ENCODE measurements at regions not wholly inside any gene's neighbourhood (a gene's known extent, or its start where the extent isn't known, plus 50 kb on each side); places are given as distances from the start of the nearest gene placed in this dataset.

DNA sequence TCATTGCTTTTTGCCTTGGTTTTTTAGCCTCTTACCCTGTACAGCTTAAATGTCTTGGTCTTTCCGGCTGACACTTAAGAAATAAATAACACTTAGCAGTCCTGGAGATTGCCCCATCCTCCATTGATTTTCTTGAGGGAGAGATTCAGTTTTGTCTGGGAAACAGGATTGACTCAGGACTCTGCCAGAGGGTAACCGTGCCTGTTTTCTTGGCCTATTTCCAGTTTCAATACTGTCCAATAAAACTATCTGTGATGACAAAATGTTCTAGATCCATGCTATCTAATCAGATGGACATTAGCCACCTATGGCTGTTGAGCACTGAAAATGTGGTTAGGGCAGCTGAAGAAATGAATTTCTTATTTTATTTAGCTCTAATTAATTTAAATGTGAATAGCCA, 216.1 kb downstream of the DUSP10 start:
- 54% methylated on average over 2 of the region's 2 CpGs for WGBS (ENCODE audit: low lambda C conversion rate)
- POLR2A ChIA-PET = no interaction called here
- TF ChIP-seq MXI1 (IDR thresholded peaks at IDR 0.05; ENCODE audit: low read depth, low read length) (no peak), FOXJ3 (CRISPR knock-in tag; IDR thresholded peaks at IDR 0.05) (no peak), SMC3 (IDR thresholded peaks at IDR 0.05; ENCODE audit: low read depth, low read length) (no peak), NFIC (IDR thresholded peaks at IDR 0.05; ENCODE audit: borderline replicate concordance) (no peak), TCF12 (IDR thresholded peaks at IDR 0.05) (no peak), MAX (IDR thresholded peaks at IDR 0.05; ENCODE audit: low read depth) (no peak), EZH2phosphoT487 (IDR thresholded peaks at IDR 0.05; ENCODE audit: borderline replicate concordance, low read depth) (no peak), RCOR1 (IDR thresholded peaks at IDR 0.05; ENCODE audit: low read length) (no peak), SIN3A (IDR thresholded peaks at IDR 0.05; ENCODE audit: borderline replicate concordance, low read depth, low read length) (no peak), YY1 (IDR thresholded peaks at IDR 0.05; ENCODE audit: low read depth) (no peak), ELF1 (IDR thresholded peaks at IDR 0.05) (no peak), NRF1 (IDR thresholded peaks at IDR 0.05; ENCODE audit: low read depth, low read length) (no peak), GABPA (IDR thresholded peaks at IDR 0.05; ENCODE audit: low read depth) (no peak), POLR2AphosphoS5 (IDR thresholded peaks at IDR 0.05; ENCODE audit: low read depth, low read length) (no peak), PBX3 (IDR thresholded peaks at IDR 0.05) (no peak), RFX5 (IDR thresholded peaks at IDR 0.05; ENCODE audit: low read length) (no peak), CHD2 (IDR thresholded peaks at IDR 0.05; ENCODE audit: low read length, partially characterized antibody) (no peak)
- TF ChIP-seq, protein P1, sequence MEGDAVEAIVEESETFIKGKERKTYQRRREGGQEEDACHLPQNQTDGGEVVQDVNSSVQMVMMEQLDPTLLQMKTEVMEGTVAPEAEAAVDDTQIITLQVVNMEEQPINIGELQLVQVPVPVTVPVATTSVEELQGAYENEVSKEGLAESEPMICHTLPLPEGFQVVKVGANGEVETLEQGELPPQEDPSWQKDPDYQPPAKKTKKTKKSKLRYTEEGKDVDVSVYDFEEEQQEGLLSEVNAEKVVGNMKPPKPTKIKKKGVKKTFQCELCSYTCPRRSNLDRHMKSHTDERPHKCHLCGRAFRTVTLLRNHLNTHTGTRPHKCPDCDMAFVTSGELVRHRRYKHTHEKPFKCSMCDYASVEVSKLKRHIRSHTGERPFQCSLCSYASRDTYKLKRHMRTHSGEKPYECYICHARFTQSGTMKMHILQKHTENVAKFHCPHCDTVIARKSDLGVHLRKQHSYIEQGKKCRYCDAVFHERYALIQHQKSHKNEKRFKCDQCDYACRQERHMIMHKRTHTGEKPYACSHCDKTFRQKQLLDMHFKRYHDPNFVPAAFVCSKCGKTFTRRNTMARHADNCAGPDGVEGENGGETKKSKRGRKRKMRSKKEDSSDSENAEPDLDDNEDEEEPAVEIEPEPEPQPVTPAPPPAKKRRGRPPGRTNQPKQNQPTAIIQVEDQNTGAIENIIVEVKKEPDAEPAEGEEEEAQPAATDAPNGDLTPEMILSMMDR (IDR thresholded peaks at IDR 0.05) = no peak

GRCh38 chr1:221527302-221527701, 214.6 kb downstream of the DUSP10 start:
- ChIA-PET CTCF (interaction anchor here (1.4 kb wide), 1 partner anchor 13 kb away, joined by 5 read pairs; no protein-coding TSS in a partner anchor), POLR2A (no interaction called here)
- Histone ChIP-seq H3K27me3 (ENCODE audit: insufficient read depth) (no peaks in the 10 kb centered on the region), H4K20me1 (ENCODE audit: insufficient read depth) (no peaks in the 10 kb centered on the region), H3K27ac (ENCODE audit: low read depth in 2 of 2, low read length in 1 of 2) (no peak overlapping the region), H3K9me2 (no peaks in the 10 kb centered on the region), H2AFZ (ENCODE audit: low read depth) (no peak overlapping the region), H3K4me2 (no peak overlapping the region), H3K9me3 (no peaks in the 10 kb centered on the region), H3F3A (replicated peaks; ENCODE audit: insufficient read depth) (no peaks in the 10 kb centered on the region), H3K4me1 (ENCODE audit: control insufficient read depth in 1 of 2, insufficient read depth in 2 of 2, low read depth in 1 of 2, low read length in 1 of 2) (no peaks in the 10 kb centered on the region), H3K9ac (no peak overlapping the region), H3K4me3 (ENCODE audit: low read depth in 2 of 2, low read length in 1 of 2) (no peak overlapping the region), H3K36me3 (replicated peaks in 1 of 2; ENCODE audit: control insufficient read depth in 1 of 2, insufficient read depth in 2 of 2, low read length in 1 of 2) (no peaks in the 10 kb centered on the region), H3K79me2 (ENCODE audit: insufficient read depth) (no peaks in the 10 kb centered on the region)
- WGBS (ENCODE audit: low lambda C conversion rate) = 35% methylated on average over 3 of the region's 3 CpGs
- no peak for DNase-seq
- no peak for TF ChIP-seq TCF12 (IDR thresholded peaks at IDR 0.05)
- no peak for TF ChIP-seq EZH2phosphoT487 (IDR thresholded peaks at IDR 0.05; ENCODE audit: borderline replicate concordance, low read depth)
- no peak for TF ChIP-seq REST (IDR thresholded peaks at IDR 0.05; ENCODE audit: low read depth, low read length)
- no peak for TF ChIP-seq YY1 (IDR thresholded peaks at IDR 0.05; ENCODE audit: low read depth)
- TF ChIP-seq RAD21 (IDR thresholded peaks at IDR 0.05; ENCODE audit: low read length) = no peak
- no peak for TF ChIP-seq FOXM1 (IDR thresholded peaks at IDR 0.05; ENCODE audit: low read depth)
- TF ChIP-seq JUND (IDR thresholded peaks at IDR 0.05) = no peak

More for the DNA sequence above, 216.1 kb downstream of the DUSP10 start:
- Histone ChIP-seq H2AFZ (ENCODE audit: low read depth) (no peak overlapping the region), H3K27ac (ENCODE audit: low read depth in 2 of 2, low read length in 1 of 2) (no peak overlapping the region), H3F3A (replicated peaks; ENCODE audit: insufficient read depth) (no peaks in the 10 kb centered on the region), H3K9ac (no peak overlapping the region), H3K4me3 (ENCODE audit: low read depth in 2 of 2, low read length in 1 of 2) (no peak overlapping the region), H3K4me2 (no peak overlapping the region), H3K27me3 (ENCODE audit: insufficient read depth) (no peaks in the 10 kb centered on the region), H3K9me3 (no peaks in the 10 kb centered on the region), H3K36me3 (replicated peaks in 1 of 2; ENCODE audit: control insufficient read depth in 1 of 2, insufficient read depth in 2 of 2, low read length in 1 of 2) (no peaks in the 10 kb centered on the region), H3K79me2 (ENCODE audit: insufficient read depth) (no peaks in the 10 kb centered on the region), H3K4me1 (ENCODE audit: control insufficient read depth in 1 of 2, insufficient read depth in 2 of 2, low read depth in 1 of 2, low read length in 1 of 2) (no peaks in the 10 kb centered on the region), H3K9me2 (no peaks in the 10 kb centered on the region), H4K20me1 (ENCODE audit: insufficient read depth) (no peaks in the 10 kb centered on the region)
- DNase-seq = no peak
- CTCF ChIA-PET = interaction anchor here (1.9 kb wide), 1 partner anchor 47 kb away, joined by 4 read pairs; no protein-coding TSS in a partner anchor
